22Rv1 (cell line): ENCODE measurements at regions not wholly inside any gene's neighbourhood (a gene's known extent, or its start where the extent isn't known, plus 50 kb on each side); places are given as distances from the start of the nearest gene placed in this dataset.
"Not testable (repeated sequence)": the region's sequence is repeated elsewhere in the genome, so short reads cannot be mapped to it uniquely, and the experiment has no call there.

ENCODE experiments used
- CTCF ChIP-seq: fragments of 450-650 bp; IDR thresholded peaks from 2 replicates; pipeline ENCODE4 v1.5.1; 2017; ENCODE audit warnings: mild to moderate bottlenecking
- ZFX ChIP-seq: fragments of 450-650 bp; IDR thresholded peaks from 2 replicates; pipeline ENCODE4 v1.6.1; 2017; ENCODE audit warnings: antibody characterized with exemption, borderline replicate concordance

GRCh38 chr16:29160171-29160570 lies 175.3 kb downstream of the LAT start:
- TF ChIP-seq CTCF, ZFX: not testable (repeated sequence)
